GM06990 (cell line): ENCODE measurements at regions not wholly inside any gene's neighbourhood (a gene's known extent, or its start where the extent isn't known, plus 50 kb on each side); places are given as distances from the start of the nearest gene placed in this dataset.
A peak's percentile ranks its signal among the peaks of the same experiment; 100 is the strongest.

Source experiments
- DNase-seq: peaks from one replicate; pipeline ENCODE4 v3.0.0-alpha.2; 2011; ENCODE audit not compliant: insufficient read length; ENCODE audit errors: extremely low read depth
- H3K27me3 ChIP-seq: replicated peaks from 2 replicates; pipeline ENCODE4 v1.6.0; 2011; ENCODE audit warnings: low read length; ENCODE audit not compliant: control insufficient read depth, insufficient read depth
- H3K36me3 ChIP-seq: 2 replicates; pipeline ENCODE4 v1.5.1; 2011; ENCODE audit warnings: low read length; ENCODE audit not compliant: control insufficient read depth, insufficient read depth
- H3K4me3 ChIP-seq: replicated peaks from 2 replicates; pipeline ENCODE4 v1.5.1; 2011; ENCODE audit warnings: low read depth, mild to moderate bottlenecking, control low read depth, low read length
- TF ChIP-seq, protein P1 (sequence below): IDR thresholded peaks from 2 replicates; pipeline ENCODE4 v1.5.1; 2011; ENCODE audit warnings: low read length, control low read depth, mild to moderate bottlenecking, inconsistent platforms; ENCODE audit not compliant: insufficient read depth, poor library complexity, severe bottlenecking

DNA sequence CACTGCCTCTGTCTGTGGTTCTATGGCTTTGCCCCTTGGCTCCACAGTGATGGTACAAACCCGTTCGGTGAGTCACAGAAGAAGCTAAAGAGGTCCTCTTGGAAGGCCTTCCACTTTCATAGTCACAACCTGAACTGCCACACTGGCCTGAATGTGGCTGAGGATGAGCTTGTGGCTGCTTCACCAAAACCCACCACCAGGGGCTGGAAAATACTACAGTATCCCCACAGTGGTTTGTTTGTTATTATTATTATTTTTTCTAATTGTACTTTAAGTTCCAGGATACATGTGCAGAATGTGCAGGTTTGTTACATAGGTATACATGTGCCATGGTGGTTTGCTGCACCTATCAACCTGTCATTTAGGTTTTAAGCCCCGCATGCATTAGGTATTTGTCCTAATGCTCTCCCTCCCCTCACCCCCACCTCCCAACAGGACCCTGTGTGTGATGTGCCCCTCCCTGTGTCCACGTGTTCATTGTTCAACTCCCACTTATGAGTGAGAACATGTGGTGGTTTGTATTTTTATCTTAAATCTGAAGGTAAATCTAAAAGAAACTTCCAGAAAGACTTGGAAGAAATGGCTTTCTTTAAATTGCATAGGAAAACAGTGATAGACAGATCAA lies 160.8 kb upstream of the NPSR1 start:
- TF ChIP-seq, protein P1, sequence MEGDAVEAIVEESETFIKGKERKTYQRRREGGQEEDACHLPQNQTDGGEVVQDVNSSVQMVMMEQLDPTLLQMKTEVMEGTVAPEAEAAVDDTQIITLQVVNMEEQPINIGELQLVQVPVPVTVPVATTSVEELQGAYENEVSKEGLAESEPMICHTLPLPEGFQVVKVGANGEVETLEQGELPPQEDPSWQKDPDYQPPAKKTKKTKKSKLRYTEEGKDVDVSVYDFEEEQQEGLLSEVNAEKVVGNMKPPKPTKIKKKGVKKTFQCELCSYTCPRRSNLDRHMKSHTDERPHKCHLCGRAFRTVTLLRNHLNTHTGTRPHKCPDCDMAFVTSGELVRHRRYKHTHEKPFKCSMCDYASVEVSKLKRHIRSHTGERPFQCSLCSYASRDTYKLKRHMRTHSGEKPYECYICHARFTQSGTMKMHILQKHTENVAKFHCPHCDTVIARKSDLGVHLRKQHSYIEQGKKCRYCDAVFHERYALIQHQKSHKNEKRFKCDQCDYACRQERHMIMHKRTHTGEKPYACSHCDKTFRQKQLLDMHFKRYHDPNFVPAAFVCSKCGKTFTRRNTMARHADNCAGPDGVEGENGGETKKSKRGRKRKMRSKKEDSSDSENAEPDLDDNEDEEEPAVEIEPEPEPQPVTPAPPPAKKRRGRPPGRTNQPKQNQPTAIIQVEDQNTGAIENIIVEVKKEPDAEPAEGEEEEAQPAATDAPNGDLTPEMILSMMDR, result peak; percentile 21
- no peaks in the 10 kb centered on the region for H3K27me3 ChIP-seq
- H3K36me3 ChIP-seq, result no peaks in the 10 kb centered on the region
- no peak for DNase-seq
- no peak overlapping the region for H3K4me3 ChIP-seq

DNA sequence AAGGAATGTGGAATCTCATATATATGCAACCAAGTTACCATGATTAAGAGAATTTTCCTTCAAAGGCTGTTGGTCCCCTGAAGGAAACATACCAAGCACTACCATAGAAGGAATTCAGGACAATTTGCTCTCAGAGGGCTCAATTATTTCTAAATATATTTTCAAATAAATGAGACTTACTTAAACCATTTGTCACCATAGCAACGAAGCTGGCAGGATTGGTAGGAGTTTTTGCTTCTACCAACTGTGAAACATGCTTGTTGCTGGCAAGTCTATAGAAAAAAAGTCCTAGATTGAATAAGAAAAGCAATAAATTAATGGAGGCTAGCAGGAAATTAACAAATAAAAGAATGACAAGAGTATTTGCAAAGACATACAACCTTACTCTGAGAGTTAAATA lies 156.9 kb upstream of the NPSR1 start:
- Histone ChIP-seq H3K4me3 (no peak overlapping the region), H3K36me3 (no peaks in the 10 kb centered on the region), H3K27me3 (no peaks in the 10 kb centered on the region)
- no peak for DNase-seq
- TF ChIP-seq, protein P1, result no peak

DNA sequence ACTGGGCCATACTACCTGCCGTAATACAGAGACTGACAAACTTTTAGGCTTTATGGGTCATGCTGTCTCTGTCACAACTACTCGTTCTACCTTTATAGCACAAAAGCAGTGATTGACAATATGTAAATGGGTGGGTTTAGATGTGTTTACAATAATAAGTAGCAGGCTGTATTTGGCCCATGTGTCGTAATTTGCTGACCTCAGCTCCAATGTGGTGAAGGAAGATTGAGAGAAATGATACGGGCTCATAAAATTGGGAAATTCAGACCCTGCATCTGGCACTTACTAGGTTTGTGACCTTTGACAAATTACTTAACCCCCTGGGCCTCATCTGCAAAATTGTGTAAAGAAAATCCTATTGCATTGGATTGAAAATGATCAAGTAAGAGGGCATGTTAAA lies 150.8 kb upstream of the NPSR1 start:
- TF ChIP-seq, protein P1, result no peak
- Histone ChIP-seq H3K36me3 (no peaks in the 10 kb centered on the region), H3K27me3 (no peaks in the 10 kb centered on the region), H3K4me3 (no peak overlapping the region)
- DNase-seq, result no peak

DNA sequence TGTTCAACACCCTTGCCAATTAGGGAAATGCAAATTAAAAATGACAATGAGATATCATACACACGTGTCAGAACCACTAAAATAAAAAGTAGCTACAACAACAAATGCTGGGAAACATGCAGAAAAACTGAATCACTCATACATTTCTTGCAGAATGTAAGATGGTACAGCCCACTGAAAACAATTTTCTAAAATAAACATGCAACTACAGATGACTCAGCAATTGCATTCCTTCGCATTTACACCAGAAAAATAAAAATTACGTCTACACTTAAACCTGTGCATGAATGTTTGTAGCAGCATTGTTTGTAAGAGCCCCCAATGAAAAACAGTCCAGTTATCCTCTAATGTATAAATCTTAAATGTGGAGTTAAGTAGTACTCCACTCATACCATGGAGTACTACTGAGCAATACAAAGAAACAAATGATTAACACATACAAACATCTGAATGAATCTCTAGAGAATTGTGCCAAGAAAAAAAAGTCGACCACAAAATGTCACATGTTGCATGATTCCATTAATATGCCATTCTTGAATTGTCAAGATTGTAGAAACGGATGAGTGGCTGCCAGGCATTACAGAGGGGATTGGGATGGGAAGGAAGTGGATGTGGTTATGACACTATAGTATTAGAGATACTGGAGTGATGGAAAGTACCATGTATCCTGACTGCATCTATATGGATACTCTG lies 134.6 kb upstream of the NPSR1 start:
- TF ChIP-seq, protein P1, result no peak
- no peak for DNase-seq
- Histone ChIP-seq H3K27me3 (no peaks in the 10 kb centered on the region), H3K36me3 (no peaks in the 10 kb centered on the region), H3K4me3 (no peak overlapping the region)

DNA sequence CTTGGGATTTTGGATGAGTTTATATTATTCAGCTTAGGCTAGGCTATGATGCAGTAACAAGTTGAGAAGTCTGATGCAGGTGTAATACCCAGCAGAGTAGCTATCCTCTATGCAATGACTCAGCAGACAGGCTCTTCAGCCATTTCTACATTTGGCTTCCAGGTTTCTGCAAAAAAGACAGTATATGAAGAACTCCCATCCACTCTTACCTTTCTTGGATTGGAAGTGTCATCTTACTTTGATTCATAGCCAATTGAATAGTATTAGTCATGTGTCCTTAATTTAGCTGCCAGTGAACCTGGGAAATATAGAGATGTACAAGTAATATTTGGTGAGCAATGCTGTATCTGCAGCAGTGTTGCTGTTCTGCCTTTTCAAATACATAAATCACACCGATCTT lies 127.8 kb upstream of the NPSR1 start:
- TF ChIP-seq, protein P1, result no peak
- DNase-seq, result no peak

More for the DNA sequence above, 127.8 kb upstream of the NPSR1 start:
- Histone ChIP-seq H3K4me3 (no peak overlapping the region), H3K27me3 (no peaks in the 10 kb centered on the region), H3K36me3 (no peaks in the 10 kb centered on the region)
